CD4-positive, CD25-positive, alpha-beta regulatory T cell (primary cell): ENCODE measurements at regions not wholly inside any gene's neighbourhood (a gene's known extent, or its start where the extent isn't known, plus 50 kb on each side); places are given as distances from the start of the nearest gene placed in this dataset.
"Not testable (repeated sequence)": the region's sequence is repeated elsewhere in the genome, so short reads cannot be mapped to it uniquely, and the experiment has no call there.

ENCODE experiments used
- ATAC-seq, 2 donors: fragments of 150-1000 bp; cut with Tn5 transposase; one replicate each; pipeline ENCODE4 v1.10.0; 2021; ENCODE audit warnings: low read depth in 2 of 2, moderate number of reproducible peaks in 2 of 2, moderate library complexity in 1 of 2
- DNase-seq, 3 donors: peaks; one replicate each; pipeline versions ENCODE4 v3.0.0 to v3.0.0-alpha.2; 2012 to 2022; ENCODE audit warnings: mixed read lengths in 1 of 3
- H3K27ac ChIP-seq: one replicate; pipeline ENCODE4 v1.7.0; 2013; ENCODE audit warnings: mild to moderate bottlenecking, low read length; ENCODE audit not compliant: insufficient read depth, poor library complexity, severe bottlenecking
- H3K27me3 ChIP-seq: one replicate; pipeline ENCODE4 v1.7.0; 2013; ENCODE audit warnings: low read length; ENCODE audit not compliant: control insufficient read depth, insufficient read depth
- H3K36me3 ChIP-seq: one replicate; pipeline ENCODE4 v1.7.0; 2013; ENCODE audit warnings: mild to moderate bottlenecking, low read length, moderate library complexity; ENCODE audit not compliant: control insufficient read depth, insufficient read depth
- H3K4me1 ChIP-seq: 2 replicates; pipeline ENCODE4 v1.7.0; 2013; ENCODE audit warnings: mild to moderate bottlenecking, low read length; ENCODE audit not compliant: insufficient read depth, control insufficient read depth, poor library complexity, severe bottlenecking
- H3K4me3 ChIP-seq: one replicate; pipeline ENCODE4 v1.7.0; 2013; ENCODE audit warnings: low read depth, mild to moderate bottlenecking, low read length, moderate library complexity
- H3K9me3 ChIP-seq, 2 experiments: 1 replicate in 1 of 2; 2 replicates in 1 of 2; pipeline ENCODE4 v1.7.0; 2013; ENCODE audit warnings: low read length in 2 of 2, mild to moderate bottlenecking in 1 of 2, moderate library complexity in 1 of 2; ENCODE audit not compliant: control insufficient read depth in 2 of 2
- H3K27ac Mint-ChIP-seq, 3 donors: one replicate each; pipeline ENCODE4 v1.8.0; 2020 to 2022; ENCODE audit warnings: mild to moderate bottlenecking in 3 of 3, mixed read lengths in 3 of 3, moderate library complexity in 2 of 3
- H3K27me3 Mint-ChIP-seq: one replicate; pipeline ENCODE4 v1.8.0; 2022; ENCODE audit warnings: mild to moderate bottlenecking, mixed read lengths
- H3K36me3 Mint-ChIP-seq: one replicate; pipeline ENCODE4 v1.8.0; 2020; ENCODE audit warnings: mixed read lengths
- H3K4me1 Mint-ChIP-seq, 4 donors: one replicate each; pipeline ENCODE4 v1.8.0; 2020 to 2022; ENCODE audit warnings: mixed read lengths in 4 of 4, mild to moderate bottlenecking in 1 of 4
- H3K4me3 Mint-ChIP-seq, 4 donors: one replicate each; pipeline ENCODE4 v1.8.0; 2020 to 2022; ENCODE audit warnings: mild to moderate bottlenecking in 4 of 4, mixed read lengths in 4 of 4, moderate library complexity in 3 of 4
- H3K9me3 Mint-ChIP-seq, 7 donors: one replicate each; pipeline ENCODE4 v1.8.0; 2020 to 2022; ENCODE audit warnings: mixed read lengths in 7 of 7, mild to moderate bottlenecking in 3 of 7, moderate library complexity in 2 of 7

GRCh38 chr18:38491195-38491594 is 925.6 kb upstream of the CELF4 start:
- Histone ChIP-seq H3K4me1 (no peaks in the 10 kb centered on the region), H3K36me3 (no peaks in the 10 kb centered on the region), H3K4me3 (no peak overlapping the region), H3K27me3 (no peaks in the 10 kb centered on the region), H3K27ac (no peak overlapping the region), H3K9me3 (no peaks in the 10 kb centered on the region)
- H3K4me1 Mint-ChIP-seq: peaks cover 0 to 4% (median under 1%) of the 10 kb centered on the region in 4 donors
- ATAC-seq (no peak), DNase-seq (no peak)
- no peaks in the 10 kb centered on the region for H3K27me3 Mint-ChIP-seq
- no peak overlapping the region for H3K27ac Mint-ChIP-seq
- no peak overlapping the region for H3K4me3 Mint-ChIP-seq
- no peaks in the 10 kb centered on the region for H3K36me3 Mint-ChIP-seq
- peaks cover 0 to 18% (median 0%) of the 10 kb centered on the region in 7 donors for H3K9me3 Mint-ChIP-seq

- H3K4me1 Mint-ChIP-seq, H3K4me1 ChIP-seq, H3K9me3 ChIP-seq, H3K36me3 ChIP-seq, ATAC-seq, H3K27me3 ChIP-seq, H3K4me3 ChIP-seq, DNase-seq, H3K27me3 Mint-ChIP-seq, H3K27ac ChIP-seq, H3K36me3 Mint-ChIP-seq, H3K4me3 Mint-ChIP-seq, H3K27ac Mint-ChIP-seq: not testable (repeated sequence)
- peaks cover 0 to 18% (median under 1%) of the 10 kb centered on the region in 7 donors for H3K9me3 Mint-ChIP-seq
These were observed 924.1 kb upstream of the CELF4 start for GRCh38 chr18:38489721-38490120.

GRCh38 chr18:38487521-38487920 is 921.9 kb upstream of the CELF4 start:
- Histone ChIP-seq H3K9me3 (no peaks in the 10 kb centered on the region), H3K27me3 (no peaks in the 10 kb centered on the region), H3K4me3 (no peak overlapping the region), H3K4me1 (no peaks in the 10 kb centered on the region), H3K36me3 (no peaks in the 10 kb centered on the region), H3K27ac (no peak overlapping the region)
- Mint-ChIP-seq H3K36me3 (no peaks in the 10 kb centered on the region), H3K4me3 (no peak overlapping the region), H3K27ac (no peak overlapping the region), H3K9me3 (peaks cover 0 to 11% (median 4%) of the 10 kb centered on the region in 7 donors), H3K4me1 (no peaks in the 10 kb centered on the region), H3K27me3 (no peaks in the 10 kb centered on the region)
- ATAC-seq (no peak), DNase-seq (no peak)

GRCh38 chr18:38483326-38483725 is 917.7 kb upstream of the CELF4 start:
- no peaks in the 10 kb centered on the region for H3K36me3 Mint-ChIP-seq
- no peaks in the 10 kb centered on the region for H3K4me1 ChIP-seq

GRCh38 chr18:38481576-38481975 is 916.0 kb upstream of the CELF4 start:
- Mint-ChIP-seq H3K4me3 (no peak overlapping the region), H3K36me3 (no peaks in the 10 kb centered on the region)
- ATAC-seq: no peak

More at GRCh38 chr18:38483326-38483725, 917.7 kb upstream of the CELF4 start:
- ATAC-seq (no peak), DNase-seq (no peak)
- Mint-ChIP-seq H3K4me3 (no peak overlapping the region), H3K27me3 (no peaks in the 10 kb centered on the region), H3K9me3 (peaks cover 0 to 12% (median 6%) of the 10 kb centered on the region in 7 donors), H3K27ac (no peak overlapping the region), H3K4me1 (no peaks in the 10 kb centered on the region)
- no peaks in the 10 kb centered on the region for H3K9me3 ChIP-seq
- no peaks in the 10 kb centered on the region for H3K36me3 ChIP-seq
- H3K4me3 ChIP-seq: no peak overlapping the region
- H3K27me3 ChIP-seq: no peaks in the 10 kb centered on the region
- H3K27ac ChIP-seq: no peak overlapping the region

GRCh38 chr18:38475686-38476085 is 910.1 kb upstream of the CELF4 start:
- DNase-seq (no peak), ATAC-seq (no peak)
- Histone ChIP-seq H3K27me3 (no peaks in the 10 kb centered on the region), H3K4me3 (no peak overlapping the region), H3K36me3 (no peaks in the 10 kb centered on the region), H3K9me3 (no peaks in the 10 kb centered on the region), H3K4me1 (no peaks in the 10 kb centered on the region), H3K27ac (no peak overlapping the region)
- H3K27me3 Mint-ChIP-seq: no peaks in the 10 kb centered on the region
- H3K4me3 Mint-ChIP-seq: no peak overlapping the region
- no peaks in the 10 kb centered on the region for H3K4me1 Mint-ChIP-seq
- no peak overlapping the region for H3K27ac Mint-ChIP-seq
- no peaks in the 10 kb centered on the region for H3K36me3 Mint-ChIP-seq
- H3K9me3 Mint-ChIP-seq: peaks cover 0 to 11% (median 2%) of the 10 kb centered on the region in 7 donors

More at GRCh38 chr18:38481576-38481975, 916.0 kb upstream of the CELF4 start:
- Histone ChIP-seq H3K4me3 (no peak overlapping the region), H3K4me1 (no peaks in the 10 kb centered on the region), H3K27ac (no peak overlapping the region), H3K36me3 (no peaks in the 10 kb centered on the region), H3K9me3 (no peaks in the 10 kb centered on the region), H3K27me3 (no peaks in the 10 kb centered on the region)
- Mint-ChIP-seq H3K27ac (no peak overlapping the region), H3K4me1 (no peaks in the 10 kb centered on the region), H3K27me3 (no peaks in the 10 kb centered on the region), H3K9me3 (peaks cover 0 to 12% (median 6%) of the 10 kb centered on the region in 7 donors)
- DNase-seq: no peak

GRCh38 chr18:38473535-38473934 is 907.9 kb upstream of the CELF4 start:
- Mint-ChIP-seq H3K4me1 (no peaks in the 10 kb centered on the region), H3K4me3 (no peak overlapping the region), H3K27ac (no peak overlapping the region), H3K36me3 (no peaks in the 10 kb centered on the region), H3K27me3 (no peaks in the 10 kb centered on the region), H3K9me3 (peaks cover 0 to 7% (median 5%) of the 10 kb centered on the region in 7 donors)
- no peak overlapping the region for H3K27ac ChIP-seq
- no peaks in the 10 kb centered on the region for H3K9me3 ChIP-seq
- ATAC-seq (no peak), DNase-seq (no peak)
- H3K4me1 ChIP-seq: no peaks in the 10 kb centered on the region
- no peaks in the 10 kb centered on the region for H3K36me3 ChIP-seq
- no peaks in the 10 kb centered on the region for H3K27me3 ChIP-seq
- no peak overlapping the region for H3K4me3 ChIP-seq

GRCh38 chr18:38470421-38470820 is 904.8 kb upstream of the CELF4 start:
- H3K36me3 ChIP-seq: no peaks in the 10 kb centered on the region
- DNase-seq: no peak
- no peaks in the 10 kb centered on the region for H3K4me1 Mint-ChIP-seq

More at GRCh38 chr18:38470421-38470820, 904.8 kb upstream of the CELF4 start:
- Histone ChIP-seq H3K4me3 (no peak overlapping the region), H3K27me3 (no peaks in the 10 kb centered on the region), H3K4me1 (no peaks in the 10 kb centered on the region), H3K9me3 (no peaks in the 10 kb centered on the region), H3K27ac (no peak overlapping the region)
- Mint-ChIP-seq H3K27ac (no peak overlapping the region), H3K9me3 (peaks cover 0 to 9% (median 5%) of the 10 kb centered on the region in 7 donors), H3K36me3 (no peaks in the 10 kb centered on the region), H3K27me3 (no peaks in the 10 kb centered on the region), H3K4me3 (no peak overlapping the region)
- ATAC-seq: no peak
